Central memory CD4-positive, alpha-beta T cell (primary cell): ENCODE measurements at regions not wholly inside any gene's neighbourhood (a gene's known extent, or its start where the extent isn't known, plus 50 kb on each side); places are given as distances from the start of the nearest gene placed in this dataset.
A peak's percentile ranks its signal among the peaks of the same experiment; 100 is the strongest.
"Not testable (repeated sequence)": the region's sequence is repeated elsewhere in the genome, so short reads cannot be mapped to it uniquely, and the experiment has no call there.

Experiments used
- DNase-seq: peaks from one replicate; pipeline ENCODE4 v3.0.0; 2022

DNA sequence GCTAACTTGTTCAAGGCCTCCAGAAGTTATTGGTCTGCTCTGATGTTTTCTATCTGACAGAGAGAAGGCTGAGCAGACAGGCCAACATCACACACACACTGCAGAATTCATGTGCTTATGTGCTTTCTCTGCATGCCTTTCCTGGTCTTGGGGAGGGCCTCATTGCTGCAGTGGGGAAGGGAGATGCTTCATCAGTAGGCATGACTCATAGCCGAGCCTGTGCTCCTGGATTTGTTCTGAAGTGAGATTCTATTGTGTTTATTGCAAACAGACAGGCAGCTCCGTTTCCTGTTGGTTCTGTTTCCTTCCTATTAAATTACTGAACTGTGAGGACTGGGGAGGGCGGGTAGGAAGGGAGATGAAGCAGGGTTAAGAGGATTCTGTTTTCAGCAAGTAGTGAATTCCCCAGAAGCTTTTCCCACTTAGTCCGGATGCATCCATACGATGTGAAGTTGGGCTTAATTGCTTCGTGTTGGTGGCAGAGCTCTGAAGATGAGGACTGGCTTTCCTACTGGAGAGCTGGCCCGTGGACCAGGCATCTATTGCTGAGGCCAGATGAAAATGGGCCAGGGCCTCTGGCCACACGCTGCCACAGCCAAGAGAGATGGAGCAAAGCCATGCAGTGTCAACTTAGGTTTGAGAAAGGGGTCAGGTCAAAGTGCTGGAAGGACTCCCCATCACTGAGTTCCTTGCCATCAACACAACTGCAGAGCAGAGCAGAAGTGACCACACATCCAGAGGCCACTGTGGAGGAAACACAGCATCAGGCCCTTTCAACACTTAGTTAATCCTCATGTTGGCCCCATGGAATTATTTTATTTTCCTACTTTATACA lies 179.3 kb downstream of the UTP18 start:
- DNase-seq: no peak

DNA sequence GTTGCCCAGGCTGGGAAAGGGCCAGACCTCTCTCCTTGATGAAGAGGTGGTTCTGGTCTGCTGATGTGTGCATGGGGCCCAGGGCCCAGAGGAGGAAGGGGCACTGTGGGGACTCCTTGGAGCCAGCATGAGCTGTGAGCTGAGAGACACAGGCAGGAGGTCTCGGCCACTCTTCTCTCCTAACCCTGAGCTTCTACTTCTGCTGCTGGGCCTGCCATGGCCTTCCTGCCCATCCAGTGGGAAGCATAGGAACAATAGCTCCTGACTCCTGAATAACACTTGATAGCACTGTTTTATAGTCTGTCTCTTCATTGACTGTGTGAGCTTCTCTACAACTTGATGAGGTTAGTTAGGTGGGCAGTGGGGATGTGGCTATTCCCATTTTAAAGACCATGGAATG lies 181.1 kb downstream of the UTP18 start:
- no peak for DNase-seq

DNA sequence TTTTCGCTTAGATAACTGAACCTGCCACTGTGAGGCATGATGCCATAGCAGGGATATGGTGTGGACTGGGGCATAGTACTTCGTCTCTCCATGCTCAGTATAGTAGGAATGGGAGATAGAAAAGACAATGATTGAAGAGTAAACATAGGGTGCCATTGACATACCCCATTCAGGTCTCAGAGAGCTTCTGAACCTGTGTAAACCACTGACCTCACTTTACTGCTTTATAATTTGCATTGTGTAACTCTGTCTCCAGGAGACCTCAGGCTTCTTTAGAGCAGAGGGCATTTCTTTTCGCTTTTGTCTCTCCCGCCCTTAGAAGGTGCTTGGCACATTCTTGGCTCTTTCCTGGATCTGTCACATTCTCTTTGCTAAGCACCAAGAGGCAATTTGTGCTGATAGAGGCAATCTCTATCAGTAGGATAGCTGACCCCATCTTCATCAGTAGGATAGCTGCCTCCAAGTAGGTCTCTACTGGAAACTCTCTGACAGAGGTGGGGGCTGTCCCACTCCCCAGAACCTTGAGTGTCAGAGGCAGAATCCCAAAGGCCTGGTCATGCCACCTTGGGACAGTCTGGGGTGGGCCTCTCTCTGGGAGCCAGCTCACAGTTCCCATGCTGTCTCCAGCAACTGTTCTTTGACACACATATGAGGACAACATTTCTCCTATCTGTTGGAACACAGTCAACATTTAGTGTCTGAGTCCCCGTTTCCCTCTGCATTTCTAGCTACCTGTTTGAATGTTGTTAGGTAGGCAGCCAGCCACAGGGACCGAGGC lies 181.9 kb downstream of the UTP18 start:
- DNase-seq: no peak

- no peak for DNase-seq
These were observed 183.3 kb downstream of the UTP18 start for GRCh38 chr17:51443646-51444045.

DNA sequence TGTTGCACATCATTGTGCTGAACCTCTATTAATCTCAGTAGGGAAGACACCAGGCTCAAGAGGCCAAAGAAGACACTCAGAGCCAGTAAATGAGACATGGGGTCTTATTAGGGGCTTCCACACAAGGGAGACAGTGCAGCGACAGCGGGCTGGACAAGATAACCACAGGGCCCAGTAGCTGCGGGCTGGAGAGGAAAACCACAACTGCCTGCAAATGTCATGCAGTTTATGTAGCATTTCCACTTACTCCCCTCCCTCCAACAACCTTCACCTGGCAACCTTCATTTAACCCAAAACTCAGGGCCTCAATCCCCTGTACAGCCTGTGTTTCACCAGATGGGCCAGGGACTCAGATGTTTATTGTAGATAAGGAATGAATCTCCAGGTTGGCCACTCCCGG lies 185.6 kb downstream of the UTP18 start:
- DNase-seq: no peak

- DNase-seq: no peak
These were observed 194.2 kb downstream of the UTP18 start for GRCh38 chr17:51454456-51454978.

- DNase-seq: no peak
These were observed 194.9 kb downstream of the UTP18 start for GRCh38 chr17:51455211-51455610.

GRCh38 chr17:51455931-51456330 lies 195.6 kb downstream of the UTP18 start:
- DNase-seq: no peak

DNA sequence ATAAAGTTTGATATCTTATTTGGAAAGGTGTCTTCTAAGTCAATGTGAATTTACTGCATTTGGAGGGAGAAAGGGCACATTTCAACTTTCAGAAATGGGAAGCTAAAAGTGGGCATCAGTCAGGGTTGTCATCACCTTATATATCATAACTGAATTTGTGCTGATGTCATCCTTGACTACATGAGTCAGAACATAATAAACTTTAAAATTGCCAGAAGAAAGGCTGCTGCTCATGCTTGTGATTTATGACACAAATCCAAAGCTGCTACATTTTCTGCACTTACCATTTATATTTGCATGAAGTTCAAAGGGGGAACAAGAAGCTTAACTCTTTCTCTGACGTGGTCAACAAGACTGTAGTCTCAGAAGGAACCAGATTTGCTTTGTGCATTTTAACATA lies 196.6 kb downstream of the UTP18 start:
- DNase-seq: no peak

DNA sequence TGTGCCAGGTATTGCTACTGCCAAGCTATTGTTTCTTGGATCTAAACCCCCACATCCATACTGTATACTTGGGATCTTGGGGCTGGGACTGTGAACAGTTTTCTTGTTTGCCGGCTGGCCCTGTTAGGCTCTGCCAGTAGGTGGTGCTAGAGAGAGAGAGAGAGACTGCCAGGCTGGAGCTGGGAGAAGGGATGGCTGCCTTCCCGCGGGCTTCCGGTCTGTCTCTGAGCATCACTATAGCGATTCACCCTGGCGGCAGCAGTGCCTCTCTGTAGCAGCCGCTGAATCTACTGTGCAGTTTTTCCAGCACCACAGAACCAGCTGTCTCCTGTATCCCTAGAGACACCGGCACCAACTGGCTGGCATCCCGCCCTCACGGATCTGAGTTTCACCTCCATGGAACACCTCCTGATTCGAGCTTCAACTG lies 201.2 kb downstream of the UTP18 start:
- DNase-seq: peak; percentile 28

GRCh38 chr17:51463353-51463752 lies 203.0 kb downstream of the UTP18 start:
- DNase-seq: no peak

DNA sequence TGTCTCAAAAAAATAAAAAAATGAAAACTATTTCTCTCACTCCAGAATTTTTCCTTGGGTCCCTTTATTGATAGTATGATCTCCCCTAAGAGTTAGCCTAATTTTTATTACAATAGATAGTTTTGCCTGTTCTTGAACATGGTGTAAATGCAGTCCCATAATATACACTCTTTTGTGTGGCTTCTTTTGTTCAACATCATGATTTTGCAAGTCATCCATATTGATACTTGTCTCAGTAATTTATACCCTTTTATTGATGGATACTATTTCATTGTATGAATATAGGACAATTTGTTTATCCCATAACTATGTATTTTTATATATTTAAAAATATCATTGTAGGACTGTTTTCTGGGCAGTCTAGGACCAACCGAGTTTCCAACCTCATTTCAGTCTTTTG lies 207.0 kb downstream of the UTP18 start:
- DNase-seq: no peak

DNA sequence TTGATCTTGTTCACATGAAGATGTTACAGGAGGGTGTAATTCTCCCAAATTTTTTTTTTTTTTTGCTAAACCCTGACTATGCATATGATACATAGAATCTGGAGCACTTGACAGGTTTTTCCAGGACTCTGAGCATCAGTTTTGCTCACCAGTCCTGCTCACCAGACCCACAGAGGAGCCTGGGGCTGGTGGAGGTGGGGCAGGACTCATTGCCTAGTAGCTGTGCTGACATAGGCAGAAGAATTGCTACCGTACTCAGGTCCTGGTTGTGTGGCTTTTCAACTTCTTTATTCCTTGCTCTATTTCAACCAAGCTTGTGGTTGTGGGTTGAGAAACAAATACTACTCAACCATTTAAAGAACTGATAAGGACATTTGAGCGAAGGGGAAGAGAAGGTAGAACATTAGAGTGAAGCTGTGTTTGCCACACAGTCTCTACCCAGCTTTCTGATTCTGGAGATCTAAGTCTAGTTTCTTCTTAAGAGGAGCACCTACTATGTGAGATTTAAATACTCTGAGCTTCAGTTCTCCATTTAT lies 212.4 kb downstream of the UTP18 start:
- no peak for DNase-seq

GRCh38 chr17:51474764-51475163 lies 214.4 kb downstream of the UTP18 start:
- DNase-seq: no peak

DNA sequence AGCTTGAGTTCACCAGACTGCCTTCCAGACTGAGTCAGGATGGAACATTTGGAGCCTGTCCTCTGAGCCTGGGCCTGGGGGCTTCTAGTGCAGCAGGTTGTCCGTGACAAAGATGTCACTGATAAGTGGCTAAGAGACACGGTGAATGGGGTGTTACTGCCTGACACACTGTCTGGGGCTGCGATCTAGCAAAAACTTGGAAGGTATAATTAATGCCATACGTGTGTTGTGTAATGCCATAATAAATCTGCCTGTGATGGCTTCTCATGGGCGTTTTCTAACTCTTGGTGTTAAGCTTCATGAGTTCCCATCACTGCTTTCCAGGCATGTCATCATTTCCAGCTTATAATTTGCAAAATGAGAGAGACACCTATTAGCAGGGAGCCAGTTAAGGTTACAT lies 215.4 kb downstream of the UTP18 start:
- no peak for DNase-seq

GRCh38 chr17:51479303-51479702 lies 219.0 kb downstream of the UTP18 start:
- no peak for DNase-seq

GRCh38 chr17:51481370-51481769 lies 221.0 kb downstream of the UTP18 start:
- no peak for DNase-seq

DNA sequence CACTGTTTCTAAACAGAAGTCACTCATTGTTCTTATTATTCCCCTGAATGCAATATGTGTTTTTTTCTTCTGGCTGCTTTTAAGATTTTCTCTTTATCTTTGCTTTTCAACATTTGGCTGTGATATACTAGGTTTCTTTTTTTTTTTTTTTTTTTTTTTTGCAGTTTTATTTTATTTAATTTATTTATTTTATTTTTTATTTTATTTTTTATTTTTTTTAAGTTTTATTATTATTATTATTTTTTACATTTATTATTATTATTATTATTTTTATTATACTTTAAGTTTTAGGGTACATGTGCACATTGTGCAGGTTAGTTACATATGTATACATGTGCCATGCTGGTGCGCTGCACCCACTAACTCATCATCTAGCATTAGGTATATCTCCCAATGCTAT lies 221.9 kb downstream of the UTP18 start:
- not testable (repeated sequence) for DNase-seq

DNA sequence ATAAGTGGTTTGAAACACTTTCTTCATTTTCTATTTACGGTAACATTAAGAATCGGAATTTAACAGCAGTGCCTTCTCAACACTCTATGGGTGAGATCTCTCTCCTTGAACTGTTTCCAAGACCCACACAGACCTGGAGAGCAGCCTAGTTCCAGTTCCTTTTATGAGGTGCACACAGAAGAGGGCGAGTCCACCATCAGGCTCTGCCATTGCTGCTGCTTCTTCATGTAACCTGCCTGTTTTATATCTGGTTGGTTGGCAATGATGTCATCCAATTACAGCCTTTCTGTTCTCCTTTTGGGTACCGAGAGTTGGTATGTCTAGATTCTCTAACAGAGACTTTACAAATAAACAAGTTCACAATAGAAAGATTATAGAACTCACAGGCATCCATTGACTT lies 225.7 kb downstream of the UTP18 start:
- no peak for DNase-seq

GRCh38 chr17:51486885-51487520 lies 226.7 kb downstream of the UTP18 start:
- no peak for DNase-seq

DNA sequence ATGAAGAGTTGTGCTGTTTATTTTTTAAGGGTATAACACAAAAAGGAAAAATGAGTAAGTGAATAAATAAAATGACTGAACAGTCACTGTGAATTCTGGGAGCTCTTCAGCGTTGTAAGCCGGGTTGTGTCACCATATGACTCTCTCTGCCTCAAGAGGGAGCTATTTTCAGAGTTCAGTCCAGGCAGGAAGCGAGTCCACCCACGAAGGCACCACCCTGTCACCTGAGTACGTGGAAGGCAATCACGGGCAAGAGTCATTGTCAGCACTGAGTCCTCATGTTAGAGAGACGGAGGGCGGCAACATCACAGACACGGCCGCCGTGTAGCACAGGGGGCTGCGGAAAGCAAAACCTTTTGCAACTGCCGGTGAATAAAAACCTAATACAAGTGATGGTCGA lies 227.6 kb downstream of the UTP18 start:
- no peak for DNase-seq

GRCh38 chr17:51491416-51491815 lies 231.1 kb downstream of the UTP18 start:
- DNase-seq: no peak

GRCh38 chr17:51493206-51493605 lies 232.9 kb downstream of the UTP18 start:
- no peak for DNase-seq
